C4-2B (cell line): ENCODE measurements at regions not wholly inside any gene's neighbourhood (a gene's known extent, or its start where the extent isn't known, plus 50 kb on each side); places are given as distances from the start of the nearest gene placed in this dataset.

Experiments used
- H3K27ac ChIP-seq: fragments of 450-650 bp; 2 replicates; pipeline ENCODE4 v1.5.1; 2017
- CTCF ChIP-seq: fragments of 450-650 bp; conservative IDR thresholded peaks from 2 replicates; pipeline ENCODE4 v1.5.1; 2017; ENCODE audit warnings: mild to moderate bottlenecking
- ZFX ChIP-seq: fragments of 450-650 bp; IDR thresholded peaks from 2 replicates; pipeline ENCODE4 v1.6.1; 2017

GRCh38 chr2:193867454-193867853 is 1672.7 kb upstream of the TMEFF2 start:
- no peak for TF ChIP-seq ZFX
- no peak for TF ChIP-seq CTCF
- no peak overlapping the region for H3K27ac ChIP-seq

GRCh38 chr2:193861557-193861956 is 1666.8 kb upstream of the TMEFF2 start:
- no peak overlapping the region for H3K27ac ChIP-seq
- TF ChIP-seq ZFX (no peak), CTCF (peak; percentile 45)

DNA sequence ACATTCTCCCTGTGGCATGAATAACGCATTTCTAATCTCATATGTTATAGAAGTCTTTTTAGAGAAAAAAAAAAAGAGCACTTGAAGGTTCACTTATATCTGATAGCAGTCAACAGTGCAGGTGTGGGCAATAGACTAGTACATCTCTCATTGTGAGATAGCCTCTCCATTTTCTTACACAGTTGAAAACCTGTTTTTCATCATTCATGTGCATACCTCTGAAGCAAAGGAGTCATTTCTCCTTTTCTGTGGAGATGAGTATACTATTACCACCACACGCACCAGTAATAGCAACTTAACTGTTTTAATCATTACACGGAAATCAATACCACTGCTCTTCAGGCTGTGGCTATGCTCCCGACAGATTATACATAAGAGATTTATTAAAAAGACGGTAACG is 1653.3 kb upstream of the TMEFF2 start:
- TF ChIP-seq ZFX (no peak), CTCF (no peak)
- no peak overlapping the region for H3K27ac ChIP-seq

DNA sequence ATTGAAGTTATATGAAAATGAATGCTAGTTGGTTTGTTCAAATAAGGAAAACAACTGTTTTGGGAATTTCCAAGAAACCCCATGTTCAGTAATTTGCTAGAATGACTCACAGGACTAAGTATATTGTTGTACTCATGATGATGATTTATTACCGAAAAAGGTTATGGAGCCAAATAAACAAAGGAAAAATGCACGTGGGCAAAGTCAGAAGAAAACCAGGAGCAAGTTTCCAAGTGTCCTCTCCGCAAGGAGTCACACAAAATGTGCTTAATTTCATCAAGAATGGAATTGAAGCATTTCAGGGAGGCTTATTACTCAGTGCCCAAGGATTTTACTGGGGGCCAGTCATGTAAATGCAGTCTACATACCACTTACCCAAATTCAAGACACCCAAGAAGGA is 1652.4 kb upstream of the TMEFF2 start:
- H3K27ac ChIP-seq: no peak overlapping the region
- no peak for TF ChIP-seq ZFX
- TF ChIP-seq CTCF: no peak

DNA sequence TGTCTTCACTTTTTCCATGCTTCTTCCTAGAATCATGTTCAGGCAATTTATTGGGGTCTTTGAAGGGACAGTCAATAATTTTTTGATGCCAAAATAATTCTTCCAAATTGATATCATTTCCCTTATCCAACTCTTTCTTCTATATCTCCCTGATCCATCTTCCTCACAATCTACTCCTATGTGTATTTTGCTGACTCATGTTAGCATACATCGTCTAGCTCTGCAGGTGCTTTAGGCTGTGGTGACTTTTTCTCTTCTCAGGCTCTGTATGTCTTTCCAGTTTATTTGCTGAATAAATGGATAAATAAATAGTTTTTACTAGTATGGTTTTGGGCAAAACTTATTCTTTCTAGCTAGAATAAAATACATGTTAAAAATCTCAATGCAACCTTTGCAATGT is 1650.9 kb upstream of the TMEFF2 start:
- TF ChIP-seq ZFX (no peak), CTCF (no peak)
- no peak overlapping the region for H3K27ac ChIP-seq

DNA sequence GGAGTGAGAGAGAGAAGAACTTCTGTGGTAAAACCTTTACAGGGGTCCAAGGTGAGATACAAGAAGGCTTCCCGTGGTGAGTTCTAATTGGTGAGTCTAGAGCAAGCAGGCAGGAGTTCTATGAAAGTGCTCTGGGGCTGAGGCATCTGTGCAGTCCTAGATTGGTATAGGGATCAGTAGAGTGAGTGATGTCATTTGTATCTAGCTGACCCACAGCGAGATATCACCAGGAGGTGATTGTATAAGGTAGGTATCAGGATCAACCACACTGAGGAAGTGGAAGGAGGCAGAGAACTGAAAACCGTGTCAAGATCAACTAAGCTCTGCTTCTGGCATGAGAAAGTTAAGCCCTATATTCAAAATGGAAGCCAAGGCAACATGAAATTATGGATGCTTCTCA is 1648.9 kb upstream of the TMEFF2 start:
- no peak for TF ChIP-seq CTCF
- TF ChIP-seq ZFX: no peak
- no peak overlapping the region for H3K27ac ChIP-seq

DNA sequence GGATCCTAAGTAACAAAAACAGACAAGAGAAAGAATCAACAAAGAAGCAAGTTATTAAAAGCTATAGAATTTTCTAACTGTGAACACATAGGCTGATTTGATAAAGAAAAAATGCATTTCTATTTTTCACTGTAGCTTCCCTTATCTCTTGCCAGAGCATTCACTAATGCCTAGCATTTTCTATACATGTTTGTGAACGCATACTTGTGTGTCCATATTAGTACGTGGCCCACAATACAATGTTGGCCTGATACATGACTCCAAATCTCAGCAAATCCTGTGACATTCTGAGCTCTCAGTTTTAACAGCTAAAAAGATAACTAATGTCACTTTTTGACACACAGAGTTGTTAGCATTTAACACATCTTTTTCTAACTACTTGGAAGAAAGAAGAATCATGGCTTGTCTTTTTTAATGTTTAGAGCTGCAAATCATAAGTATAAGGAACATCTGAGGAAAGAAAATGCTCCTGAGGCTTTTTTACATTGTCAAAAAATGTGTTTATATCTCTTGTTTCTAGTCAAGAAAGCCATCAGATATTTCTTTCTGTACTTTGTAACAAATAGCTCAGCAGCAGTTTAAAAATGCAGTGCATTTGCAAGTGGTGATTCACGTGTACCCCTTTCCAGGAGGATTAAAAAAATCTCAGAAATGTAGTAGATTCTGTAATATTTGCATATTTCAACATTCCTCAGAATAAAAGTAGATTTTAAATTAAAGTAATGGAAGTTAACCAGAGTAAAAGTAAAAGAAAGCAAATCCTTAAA is 1646.8 kb upstream of the TMEFF2 start:
- H3K27ac ChIP-seq: no peak overlapping the region
- TF ChIP-seq CTCF (no peak), ZFX (no peak)
